WTC11 (cell line): ENCODE measurements at regions not wholly inside any gene's neighbourhood (a gene's known extent, or its start where the extent isn't known, plus 50 kb on each side); places are given as distances from the start of the nearest gene placed in this dataset.

Experiments used
- IRF2 ChIP-seq: sonication (generic); formaldehyde crosslinking; IDR thresholded peaks from 2 replicates; pipeline ENCODE4 v1.8.0; 2022; ENCODE audit warnings: low read depth, missing genetic modification reagents, borderline replicate concordance
- KAT7 ChIP-seq: sonication (generic); formaldehyde crosslinking; IDR thresholded peaks from 2 replicates; pipeline ENCODE4 v1.8.1; 2023; ENCODE audit warnings: missing genetic modification reagents, mild to moderate bottlenecking, borderline replicate concordance
- NFE2L1 ChIP-seq: sonication (generic); formaldehyde crosslinking; IDR thresholded peaks from 2 replicates; pipeline ENCODE4 v1.8.1; 2023; ENCODE audit warnings: missing genetic modification reagents
- NFYB ChIP-seq: sonication (generic); formaldehyde crosslinking; conservative IDR thresholded peaks from 2 replicates; pipeline ENCODE4 v1.8.0; 2022; ENCODE audit warnings: low read depth, missing genetic modification reagents
- OVOL2 ChIP-seq: fragments of 250-450 bp; sonication (Bioruptor Pico); IDR thresholded peaks from 2 replicates; pipeline ENCODE4 v1.9.0; 2021; ENCODE audit warnings: mild to moderate bottlenecking, borderline replicate concordance
- RELA ChIP-seq: sonication (generic); formaldehyde crosslinking; IDR thresholded peaks from 2 replicates; pipeline ENCODE4 v1.8.1; 2022; ENCODE audit warnings: missing genetic modification reagents, mild to moderate bottlenecking, borderline replicate concordance
- TF ChIP-seq, protein P1 (sequence below): fragments of 200-600 bp; IDR thresholded peaks from 2 replicates; pipeline ENCODE4 v1.8.0; 2022; ENCODE audit warnings: antibody characterized with exemption
- TF ChIP-seq, protein P2 (sequence below): sonication (generic); formaldehyde crosslinking; IDR thresholded peaks from 2 replicates; pipeline ENCODE4 v1.8.0; 2022; ENCODE audit warnings: mild to moderate bottlenecking, missing genetic modification reagents

DNA sequence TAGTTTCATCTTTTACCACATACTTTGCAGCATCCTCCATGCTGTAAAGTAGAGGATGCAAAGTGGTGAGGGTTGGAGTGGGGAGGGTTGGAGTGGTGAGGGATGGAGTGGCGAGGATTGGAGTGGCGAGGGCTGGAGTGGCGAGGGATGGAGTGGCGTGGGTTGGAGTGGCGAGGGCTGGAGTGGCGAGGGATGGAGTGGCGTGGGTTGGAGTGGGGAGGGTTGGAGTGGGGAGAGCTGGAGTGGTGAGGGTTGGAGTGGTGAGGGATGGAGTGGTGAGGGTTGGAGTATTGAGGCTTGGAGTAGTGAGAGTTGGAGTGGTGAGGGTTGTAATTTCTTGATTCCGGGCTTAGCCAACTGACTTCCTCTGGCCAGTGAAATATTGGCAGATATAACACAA, 618.3 kb downstream of the MRPL39 start:
- TF ChIP-seq, protein P1, sequence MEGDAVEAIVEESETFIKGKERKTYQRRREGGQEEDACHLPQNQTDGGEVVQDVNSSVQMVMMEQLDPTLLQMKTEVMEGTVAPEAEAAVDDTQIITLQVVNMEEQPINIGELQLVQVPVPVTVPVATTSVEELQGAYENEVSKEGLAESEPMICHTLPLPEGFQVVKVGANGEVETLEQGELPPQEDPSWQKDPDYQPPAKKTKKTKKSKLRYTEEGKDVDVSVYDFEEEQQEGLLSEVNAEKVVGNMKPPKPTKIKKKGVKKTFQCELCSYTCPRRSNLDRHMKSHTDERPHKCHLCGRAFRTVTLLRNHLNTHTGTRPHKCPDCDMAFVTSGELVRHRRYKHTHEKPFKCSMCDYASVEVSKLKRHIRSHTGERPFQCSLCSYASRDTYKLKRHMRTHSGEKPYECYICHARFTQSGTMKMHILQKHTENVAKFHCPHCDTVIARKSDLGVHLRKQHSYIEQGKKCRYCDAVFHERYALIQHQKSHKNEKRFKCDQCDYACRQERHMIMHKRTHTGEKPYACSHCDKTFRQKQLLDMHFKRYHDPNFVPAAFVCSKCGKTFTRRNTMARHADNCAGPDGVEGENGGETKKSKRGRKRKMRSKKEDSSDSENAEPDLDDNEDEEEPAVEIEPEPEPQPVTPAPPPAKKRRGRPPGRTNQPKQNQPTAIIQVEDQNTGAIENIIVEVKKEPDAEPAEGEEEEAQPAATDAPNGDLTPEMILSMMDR, result no peak
- no peak for TF ChIP-seq OVOL2 (CRISPR knock-in tag)
- no peak for TF ChIP-seq RELA
- no peak for TF ChIP-seq KAT7
- TF ChIP-seq NFYB (CRISPR knock-in tag), result no peak
- no peak for TF ChIP-seq NFE2L1 (CRISPR knock-in tag)
- no peak for TF ChIP-seq IRF2 (CRISPR knock-in tag)
- TF ChIP-seq, protein P2, sequence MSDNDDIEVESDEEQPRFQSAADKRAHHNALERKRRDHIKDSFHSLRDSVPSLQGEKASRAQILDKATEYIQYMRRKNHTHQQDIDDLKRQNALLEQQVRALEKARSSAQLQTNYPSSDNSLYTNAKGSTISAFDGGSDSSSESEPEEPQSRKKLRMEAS, result no peak
